ENCODE measurements at regions not wholly inside any gene's neighbourhood (a gene's known extent, or its start where the extent isn't known, plus 50 kb on each side); places are given as distances from the start of the nearest gene placed in this dataset.

DNA sequence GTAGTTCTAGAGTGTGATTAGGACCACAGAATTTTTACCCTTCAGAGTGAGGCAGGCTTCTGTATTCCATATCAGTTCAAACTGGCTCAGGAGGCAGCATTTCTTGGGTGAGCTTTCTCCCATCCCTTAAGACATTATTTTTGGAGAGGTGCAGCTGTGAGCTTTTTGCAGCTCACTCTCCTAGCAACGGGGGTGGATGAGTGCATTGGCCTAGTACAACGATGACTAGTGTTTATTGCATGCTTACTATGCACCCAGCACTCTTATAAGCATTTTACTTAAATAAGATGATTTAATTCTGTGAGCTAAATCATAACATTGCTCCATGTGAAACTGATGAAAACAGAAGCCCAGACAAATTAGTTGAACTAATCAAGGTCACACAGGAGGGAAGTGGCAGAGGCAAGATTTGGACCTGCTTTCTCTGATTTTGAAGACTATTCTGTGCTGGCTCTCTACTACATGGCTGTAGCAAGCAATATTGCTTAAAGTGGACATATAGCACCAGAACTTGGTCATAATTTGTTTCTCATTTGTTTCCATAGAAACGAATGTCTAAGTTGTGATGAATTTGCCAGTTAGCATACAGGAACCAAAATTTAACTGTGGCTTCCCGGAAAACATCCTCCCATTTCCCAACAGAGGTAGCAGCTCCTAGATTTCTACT lies 372.1 kb upstream of the RIOK2 start:
- Mint-ChIP-seq H3K27ac (ENCODE audit: unreplicated experiment) (no peak overlapping the region), H3K9me3 (ENCODE audit: unreplicated experiment) (no peaks in the 10 kb centered on the region), H3K27me3 (ENCODE audit: low read depth, unreplicated experiment) (no peaks in the 10 kb centered on the region), H3K4me3 (ENCODE audit: unreplicated experiment) (no peak overlapping the region), H3K36me3 (ENCODE audit: low read depth, unreplicated experiment) (no peaks in the 10 kb centered on the region), H3K4me1 (ENCODE audit: low read depth, unreplicated experiment) (peaks cover 15% of the 10 kb centered on the region)
- Histone ChIP-seq H3K27me3 (ENCODE audit: insufficient read depth, low read length) (no peaks in the 10 kb centered on the region), H3K9ac (ENCODE audit: low read length) (no peak overlapping the region), H3K4me3 (ENCODE audit: insufficient read depth, low read depth, low read length) (no peak overlapping the region), H3K27ac (ENCODE audit: low read depth, low read length) (no peak overlapping the region), H3K4me2 (ENCODE audit: low read length) (peak overlapping the region; percentile 15), H2AFZ (ENCODE audit: low read depth, low read length) (no peak overlapping the region), H4K20me1 (ENCODE audit: insufficient read depth, low read length) (no peaks in the 10 kb centered on the region), H3K79me2 (ENCODE audit: insufficient read depth, low read length) (no peaks in the 10 kb centered on the region), H3K9me3 (ENCODE audit: insufficient read depth, low read depth, low read length) (no peaks in the 10 kb centered on the region), H3K4me1 (ENCODE audit: insufficient read depth, low read length) (peaks cover 8% of the 10 kb centered on the region), H3K36me3 (ENCODE audit: insufficient read depth, low read length) (no peaks in the 10 kb centered on the region)
- DNase-seq (ENCODE audit: low read depth) (peak; percentile 61), FAIRE-seq (no peak)
- TF ChIP-seq EZH2 (IDR thresholded peaks at IDR 0.05; ENCODE audit: insufficient read depth, low read length): no peak
- TF ChIP-seq, protein P1, sequence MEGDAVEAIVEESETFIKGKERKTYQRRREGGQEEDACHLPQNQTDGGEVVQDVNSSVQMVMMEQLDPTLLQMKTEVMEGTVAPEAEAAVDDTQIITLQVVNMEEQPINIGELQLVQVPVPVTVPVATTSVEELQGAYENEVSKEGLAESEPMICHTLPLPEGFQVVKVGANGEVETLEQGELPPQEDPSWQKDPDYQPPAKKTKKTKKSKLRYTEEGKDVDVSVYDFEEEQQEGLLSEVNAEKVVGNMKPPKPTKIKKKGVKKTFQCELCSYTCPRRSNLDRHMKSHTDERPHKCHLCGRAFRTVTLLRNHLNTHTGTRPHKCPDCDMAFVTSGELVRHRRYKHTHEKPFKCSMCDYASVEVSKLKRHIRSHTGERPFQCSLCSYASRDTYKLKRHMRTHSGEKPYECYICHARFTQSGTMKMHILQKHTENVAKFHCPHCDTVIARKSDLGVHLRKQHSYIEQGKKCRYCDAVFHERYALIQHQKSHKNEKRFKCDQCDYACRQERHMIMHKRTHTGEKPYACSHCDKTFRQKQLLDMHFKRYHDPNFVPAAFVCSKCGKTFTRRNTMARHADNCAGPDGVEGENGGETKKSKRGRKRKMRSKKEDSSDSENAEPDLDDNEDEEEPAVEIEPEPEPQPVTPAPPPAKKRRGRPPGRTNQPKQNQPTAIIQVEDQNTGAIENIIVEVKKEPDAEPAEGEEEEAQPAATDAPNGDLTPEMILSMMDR (IDR thresholded peaks at IDR 0.05; ENCODE audit: insufficient read depth, low read depth, low read length): no peak

DNA sequence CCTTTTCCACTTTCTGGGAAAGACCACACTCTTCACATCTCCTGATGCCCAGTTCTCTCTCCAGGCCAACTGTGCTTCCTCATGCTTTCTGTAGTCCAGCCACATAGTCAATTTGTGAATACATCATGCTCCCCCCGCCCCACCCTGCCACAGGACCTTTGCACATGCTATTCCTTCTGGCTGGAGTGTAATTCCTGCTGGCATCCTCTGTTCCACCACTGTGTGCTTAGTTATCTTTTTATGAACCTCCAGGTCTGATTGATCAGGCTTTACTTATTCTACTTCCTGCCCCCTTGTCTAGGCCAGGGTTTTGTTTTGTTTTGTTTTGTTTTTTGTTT lies 372.6 kb upstream of the RIOK2 start:
- no peak overlapping the region for H3K4me3 Mint-ChIP-seq (ENCODE audit: unreplicated experiment)
- Histone ChIP-seq H3K4me1 (ENCODE audit: insufficient read depth, low read length) (peaks cover 8% of the 10 kb centered on the region), H3K36me3 (ENCODE audit: insufficient read depth, low read length) (no peaks in the 10 kb centered on the region), H3K4me3 (ENCODE audit: insufficient read depth, low read depth, low read length) (no peak overlapping the region), H3K27ac (ENCODE audit: low read depth, low read length) (no peak overlapping the region), H3K9ac (ENCODE audit: low read length) (no peak overlapping the region), H2AFZ (ENCODE audit: low read depth, low read length) (no peak overlapping the region), H3K9me3 (ENCODE audit: insufficient read depth, low read depth, low read length) (no peaks in the 10 kb centered on the region), H3K79me2 (ENCODE audit: insufficient read depth, low read length) (no peaks in the 10 kb centered on the region), H3K4me2 (ENCODE audit: low read length) (no peak overlapping the region), H4K20me1 (ENCODE audit: insufficient read depth, low read length) (no peaks in the 10 kb centered on the region), H3K27me3 (ENCODE audit: insufficient read depth, low read length) (no peaks in the 10 kb centered on the region)
- no peaks in the 10 kb centered on the region for H3K9me3 Mint-ChIP-seq (ENCODE audit: unreplicated experiment)
- no peak overlapping the region for H3K27ac Mint-ChIP-seq (ENCODE audit: unreplicated experiment)
- peaks cover 14% of the 10 kb centered on the region for H3K4me1 Mint-ChIP-seq (ENCODE audit: low read depth, unreplicated experiment)
- no peaks in the 10 kb centered on the region for H3K27me3 Mint-ChIP-seq (ENCODE audit: low read depth, unreplicated experiment)
- FAIRE-seq: no peak
- TF ChIP-seq, protein P1 (IDR thresholded peaks at IDR 0.05; ENCODE audit: insufficient read depth, low read depth, low read length): no peak
- no peak for TF ChIP-seq EZH2 (IDR thresholded peaks at IDR 0.05; ENCODE audit: insufficient read depth, low read length)
- no peaks in the 10 kb centered on the region for H3K36me3 Mint-ChIP-seq (ENCODE audit: low read depth, unreplicated experiment)
- no peak for DNase-seq (ENCODE audit: low read depth)

DNA sequence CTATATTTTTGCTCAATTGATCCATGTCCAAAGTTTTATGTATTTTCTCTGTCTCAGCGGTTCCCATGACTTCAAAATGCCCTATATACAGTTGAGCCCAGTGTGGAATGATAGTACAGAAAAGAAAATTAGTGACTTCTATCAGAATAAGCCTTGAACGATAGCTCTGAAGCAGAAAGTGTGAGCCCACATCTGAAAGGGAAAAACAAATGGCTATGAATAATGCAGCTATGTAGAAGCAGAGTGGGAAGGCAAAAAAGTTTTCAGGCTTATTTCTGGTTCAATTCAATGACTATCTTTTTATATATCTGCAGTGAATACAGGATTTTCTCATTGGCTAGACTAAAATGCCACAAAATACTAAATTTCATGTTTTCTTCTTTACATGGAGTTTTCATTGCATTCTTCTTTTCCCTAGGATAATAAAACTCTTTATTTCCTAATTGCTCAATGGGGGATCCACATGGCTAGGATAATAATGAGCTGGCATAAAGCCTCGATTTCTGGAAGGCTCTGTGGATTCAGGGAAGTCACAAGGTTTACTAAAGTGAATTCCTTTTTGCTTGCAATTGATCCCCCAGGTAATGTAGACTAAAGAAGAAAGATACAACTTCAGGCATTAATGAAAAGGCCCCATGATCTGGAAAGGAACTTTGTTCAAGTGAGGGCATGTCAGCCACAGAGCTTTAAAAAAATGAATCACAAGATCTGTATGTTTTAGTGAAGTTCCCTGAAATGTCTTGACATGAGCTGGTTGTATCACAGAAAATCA lies 377.0 kb upstream of the RIOK2 start:
- Mint-ChIP-seq H3K4me3 (ENCODE audit: unreplicated experiment) (no peak overlapping the region), H3K4me1 (ENCODE audit: low read depth, unreplicated experiment) (peaks cover 1% of the 10 kb centered on the region), H3K27me3 (ENCODE audit: low read depth, unreplicated experiment) (no peaks in the 10 kb centered on the region), H3K9me3 (ENCODE audit: unreplicated experiment) (no peaks in the 10 kb centered on the region), H3K36me3 (ENCODE audit: low read depth, unreplicated experiment) (no peaks in the 10 kb centered on the region), H3K27ac (ENCODE audit: unreplicated experiment) (no peak overlapping the region)
- H3K36me3 ChIP-seq (ENCODE audit: insufficient read depth, low read length): no peaks in the 10 kb centered on the region
- H3K9me3 ChIP-seq (ENCODE audit: insufficient read depth, low read depth, low read length): no peaks in the 10 kb centered on the region
- no peak for DNase-seq (ENCODE audit: low read depth)
- H4K20me1 ChIP-seq (ENCODE audit: insufficient read depth, low read length): no peaks in the 10 kb centered on the region
- no peaks in the 10 kb centered on the region for H3K79me2 ChIP-seq (ENCODE audit: insufficient read depth, low read length)
- H3K27me3 ChIP-seq (ENCODE audit: insufficient read depth, low read length): no peaks in the 10 kb centered on the region
- no peak overlapping the region for H3K4me2 ChIP-seq (ENCODE audit: low read length)
- no peak overlapping the region for H3K4me3 ChIP-seq (ENCODE audit: insufficient read depth, low read depth, low read length)
- no peak overlapping the region for H2AFZ ChIP-seq (ENCODE audit: low read depth, low read length)
- no peak for FAIRE-seq
- no peak overlapping the region for H3K27ac ChIP-seq (ENCODE audit: low read depth, low read length)
- H3K9ac ChIP-seq (ENCODE audit: low read length): no peak overlapping the region
- TF ChIP-seq, protein P1 (IDR thresholded peaks at IDR 0.05; ENCODE audit: insufficient read depth, low read depth, low read length): no peak
- TF ChIP-seq EZH2 (IDR thresholded peaks at IDR 0.05; ENCODE audit: insufficient read depth, low read length): no peak
- peaks cover under 1% of the 10 kb centered on the region for H3K4me1 ChIP-seq (ENCODE audit: insufficient read depth, low read length)
